SK-N-SH (cell line): ENCODE measurements at regions not wholly inside any gene's neighbourhood (a gene's known extent, or its start where the extent isn't known, plus 50 kb on each side); places are given as distances from the start of the nearest gene placed in this dataset.
A peak's percentile ranks its signal among the peaks of the same experiment; 100 is the strongest.

ENCODE experiments used
- CTCF ChIA-PET: fragments of 300-600, 350-600 bp; formaldehyde crosslinking; extraction: SDS; loops from one replicate; lab custom pipeline; 2021; lab: Yijun Ruan, JAX
- POLR2A ChIA-PET: fragments of 350-600 bp; sonication (Branson Sonifier 250); formaldehyde crosslinking; extraction: SDS; loops from one replicate; lab custom pipeline; 2020; ENCODE audit warnings: antibody characterized with exemption, inconsistent platforms; lab: Yijun Ruan, JAX
- DNase-seq: peaks from one replicate; pipeline ENCODE4 v3.0.0; 2012
- H2AFZ ChIP-seq: fragments of 200-600 bp; sonication (generic); 2 replicates; pipeline ENCODE4 v1.8.1; 2016; ENCODE audit warnings: antibody characterized with exemption, mild to moderate bottlenecking, low read depth
- H3F3A ChIP-seq: fragments of 200-600 bp; sonication (generic); replicated peaks from 2 replicates; pipeline ENCODE3; 2016; ENCODE audit warnings: antibody characterized with exemption, mild to moderate bottlenecking; ENCODE audit not compliant: insufficient read depth
- H3K27ac ChIP-seq, 2 experiments: fragments of 200-500 bp in 1 of 2; fragments of 200-600 bp in 1 of 2; sonication (Bioruptor generic) in 1 of 2; sonication (generic), shearing (Covaris generic) in 1 of 2; 2 replicates each; pipeline versions ENCODE4 v1.5.1 to v1.6.1; 2014 to 2016; ENCODE audit warnings: low read depth in 2 of 2, inconsistent platforms in 1 of 2, low read length in 1 of 2, mild to moderate bottlenecking in 1 of 2, mixed read lengths in 1 of 2
- H3K27me3 ChIP-seq: fragments of 200-600 bp; sonication (generic), shearing (Covaris generic); 2 replicates; pipeline ENCODE4 v1.6.1; 2016; ENCODE audit warnings: mixed run types; ENCODE audit not compliant: insufficient read depth
- H3K36me3 ChIP-seq, 2 experiments: fragments of 200-500 bp in 1 of 2; fragments of 200-600 bp in 1 of 2; sonication (Bioruptor generic) in 1 of 2; sonication (generic) in 1 of 2; replicated peaks in 1 of 2; 2 replicates each; pipeline versions ENCODE3 to v1.5.1; 2014 to 2016; ENCODE audit warnings: low read length in 1 of 2, mild to moderate bottlenecking in 1 of 2; ENCODE audit not compliant: insufficient read depth in 2 of 2, control insufficient read depth in 1 of 2
- H3K4me1 ChIP-seq, 2 experiments: fragments of 200-500 bp in 1 of 2; fragments of 200-600 bp in 1 of 2; sonication (Bioruptor generic) in 1 of 2; sonication (generic), shearing (Covaris generic) in 1 of 2; 2 replicates each; pipeline versions ENCODE4 v1.5.1 to v1.6.1; 2014 to 2016; ENCODE audit warnings: low read depth in 1 of 2, low read length in 1 of 2, mixed run types in 1 of 2; ENCODE audit not compliant: insufficient read depth in 2 of 2, control insufficient read depth in 1 of 2
- H3K4me2 ChIP-seq: fragments of 200-600 bp; sonication (generic), shearing (Covaris generic); 2 replicates; pipeline ENCODE4 v1.6.1; 2017; ENCODE audit warnings: mixed run types
- H3K4me3 ChIP-seq, 2 experiments: fragments of 200-500 bp in 1 of 2; fragments of 200-600 bp in 1 of 2; sonication (Bioruptor generic) in 1 of 2; sonication (generic), shearing (Covaris generic) in 1 of 2; 2 replicates each; pipeline versions ENCODE4 v1.5.1 to v1.8.1; 2014 to 2016; ENCODE audit warnings: low read depth in 2 of 2, inconsistent platforms in 1 of 2, low read length in 1 of 2, mild to moderate bottlenecking in 1 of 2, mixed read lengths in 1 of 2, moderate library complexity in 1 of 2
- H3K79me2 ChIP-seq: fragments of 200-600 bp; sonication (generic); 2 replicates; pipeline ENCODE4 v1.8.1; 2017; ENCODE audit warnings: mild to moderate bottlenecking; ENCODE audit not compliant: insufficient read depth
- H3K9ac ChIP-seq: fragments of 200-600 bp; sonication (generic); 2 replicates; pipeline ENCODE4 v1.6.1; 2017; ENCODE audit warnings: mixed run types
- H3K9me2 ChIP-seq: fragments of 200-600 bp; sonication (generic); 2 replicates; pipeline ENCODE4 v1.6.1; 2017; ENCODE audit warnings: mixed run types
- H3K9me3 ChIP-seq: fragments of 200-600 bp; sonication (generic); 2 replicates; pipeline ENCODE4 v1.6.1; 2017; ENCODE audit warnings: mixed run types, mild to moderate bottlenecking, moderate library complexity
- H4K20me1 ChIP-seq: fragments of 200-600 bp; sonication (generic); 2 replicates; pipeline ENCODE4 v1.6.1; 2017; ENCODE audit warnings: mild to moderate bottlenecking, mixed run types; ENCODE audit not compliant: insufficient read depth
- EP300 ChIP-seq, 2 experiments: IDR thresholded peaks; 2 replicates each; pipeline versions ENCODE4 v1.4.0 to v1.6.1; 2012; ENCODE audit warnings: borderline replicate concordance in 1 of 2, low read depth in 1 of 2, low read length in 1 of 2
- FOXM1 ChIP-seq: IDR thresholded peaks from 2 replicates; pipeline ENCODE4 v1.4.0; 2012; ENCODE audit warnings: low read depth, mild to moderate bottlenecking
- GABPA ChIP-seq: IDR thresholded peaks from 2 replicates; pipeline ENCODE4 v1.4.0; 2012; ENCODE audit warnings: low read depth, mild to moderate bottlenecking
- GATA2 ChIP-seq: sonication (generic); formaldehyde crosslinking; IDR thresholded peaks from 2 replicates; pipeline ENCODE4 v1.5.0; 2020; ENCODE audit warnings: mild to moderate bottlenecking, missing genetic modification reagents
- MEF2A ChIP-seq: IDR thresholded peaks from 2 replicates; pipeline ENCODE4 v1.4.0; 2012; ENCODE audit warnings: low read depth, borderline replicate concordance
- NFIC ChIP-seq: IDR thresholded peaks from 2 replicates; pipeline ENCODE4 v1.4.0; 2012; ENCODE audit warnings: borderline replicate concordance
- TAF1 ChIP-seq: IDR thresholded peaks from 2 replicates; pipeline ENCODE4 v1.6.1; 2012; ENCODE audit warnings: low read depth, mild to moderate bottlenecking, low read length, moderate library complexity, borderline replicate concordance
- TCF12 ChIP-seq: IDR thresholded peaks from 2 replicates; pipeline ENCODE4 v1.4.0; 2012
- TEAD4 ChIP-seq: IDR thresholded peaks from 2 replicates; pipeline ENCODE4 v1.4.0; 2012; ENCODE audit warnings: mild to moderate bottlenecking, borderline replicate concordance; ENCODE audit not compliant: insufficient read depth
- WGBS: methylation state at CpG from one replicate; pipeline ENCODE4 v1.1.6; 2017; ENCODE audit warnings: low lambda C conversion rate; 5-methylcytosine and 5-hydroxymethylcytosine counted together
- TF ChIP-seq, protein P1 (sequence below): fragments of 200-600 bp; sonication (generic); IDR thresholded peaks from 2 replicates; pipeline ENCODE4 v1.6.1; 2017; ENCODE audit warnings: antibody characterized with exemption, mild to moderate bottlenecking, moderate library complexity
- TF ChIP-seq, protein P2 (sequence below): IDR thresholded peaks from 2 replicates; pipeline ENCODE4; 2012
- TF ChIP-seq, protein P3 (sequence below): IDR thresholded peaks from 2 replicates; pipeline ENCODE4 v1.6.1; 2012; ENCODE audit warnings: mild to moderate bottlenecking, low read depth, low read length, moderate library complexity
- TF ChIP-seq, protein P4 (sequence below): IDR thresholded peaks from 2 replicates; pipeline ENCODE4 v1.4.0; 2012; ENCODE audit warnings: low read depth, borderline replicate concordance

DNA sequence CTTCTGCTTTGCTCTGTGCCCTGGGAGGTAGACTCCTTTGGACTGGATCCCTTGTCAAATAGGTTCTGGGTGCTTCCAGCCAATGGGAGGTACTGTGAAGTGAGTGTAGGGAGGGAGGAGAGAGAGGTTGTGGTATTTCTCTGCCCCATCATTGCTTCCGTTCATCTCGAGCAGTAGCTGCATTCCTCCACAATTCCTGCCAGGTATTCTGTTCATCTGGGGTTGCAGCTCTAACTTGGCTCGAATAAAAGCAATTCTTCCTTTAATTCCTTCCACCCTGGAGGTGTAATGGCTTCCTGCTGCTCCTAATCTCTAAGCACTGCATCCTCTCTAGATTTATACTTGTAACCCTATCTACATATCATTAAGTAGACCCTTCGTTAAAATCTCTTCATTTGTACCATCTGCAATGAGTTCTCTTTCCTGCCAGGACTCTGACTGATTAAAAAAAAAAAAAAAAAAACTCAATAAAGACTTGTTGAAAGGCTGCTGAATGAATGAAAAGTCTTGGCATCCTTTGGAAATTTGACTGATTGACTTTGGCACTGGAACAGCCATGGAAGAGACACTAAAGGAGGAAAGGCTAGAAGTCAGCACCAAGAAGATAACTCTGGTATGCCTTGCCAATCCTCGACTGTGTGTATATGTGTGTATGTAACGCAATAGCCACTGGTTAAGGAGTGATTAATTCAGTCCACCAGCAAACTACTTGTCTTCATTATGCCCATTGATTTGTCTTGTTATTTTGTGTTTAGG lies 616.9 kb upstream of the SOX9 start:
- Histone ChIP-seq H3K27me3 (no peaks in the 10 kb centered on the region), H3K9me2 (no peaks in the 10 kb centered on the region), H3K4me3 (no peak overlapping the region), H3K4me1 (peaks cover 4 to 18% of the 10 kb centered on the region in 2 experiments), H3K27ac (peak overlapping the region in 1 of 2 experiments; percentile 21; a peak in 2 of 4 replicates), H2AFZ (no peak overlapping the region), H3K4me2 (no peak overlapping the region), H4K20me1 (no peaks in the 10 kb centered on the region), H3K36me3 (no peaks in the 10 kb centered on the region), H3K79me2 (no peaks in the 10 kb centered on the region), H3K9ac (no peak overlapping the region), H3F3A (peaks cover 31% of the 10 kb centered on the region), H3K9me3 (no peaks in the 10 kb centered on the region)
- WGBS = 87% methylated on average over 6 of the region's 6 CpGs
- no peak for DNase-seq
- ChIA-PET CTCF (interaction anchor here (1.6 kb wide), 1 partner anchor 31 kb away, joined by 7 read pairs; no protein-coding TSS in a partner anchor), POLR2A (no interaction called here)
- peak; percentile 55; the same call in 1 of the 2 replicates for TF ChIP-seq NFIC
- TF ChIP-seq, protein P1, sequence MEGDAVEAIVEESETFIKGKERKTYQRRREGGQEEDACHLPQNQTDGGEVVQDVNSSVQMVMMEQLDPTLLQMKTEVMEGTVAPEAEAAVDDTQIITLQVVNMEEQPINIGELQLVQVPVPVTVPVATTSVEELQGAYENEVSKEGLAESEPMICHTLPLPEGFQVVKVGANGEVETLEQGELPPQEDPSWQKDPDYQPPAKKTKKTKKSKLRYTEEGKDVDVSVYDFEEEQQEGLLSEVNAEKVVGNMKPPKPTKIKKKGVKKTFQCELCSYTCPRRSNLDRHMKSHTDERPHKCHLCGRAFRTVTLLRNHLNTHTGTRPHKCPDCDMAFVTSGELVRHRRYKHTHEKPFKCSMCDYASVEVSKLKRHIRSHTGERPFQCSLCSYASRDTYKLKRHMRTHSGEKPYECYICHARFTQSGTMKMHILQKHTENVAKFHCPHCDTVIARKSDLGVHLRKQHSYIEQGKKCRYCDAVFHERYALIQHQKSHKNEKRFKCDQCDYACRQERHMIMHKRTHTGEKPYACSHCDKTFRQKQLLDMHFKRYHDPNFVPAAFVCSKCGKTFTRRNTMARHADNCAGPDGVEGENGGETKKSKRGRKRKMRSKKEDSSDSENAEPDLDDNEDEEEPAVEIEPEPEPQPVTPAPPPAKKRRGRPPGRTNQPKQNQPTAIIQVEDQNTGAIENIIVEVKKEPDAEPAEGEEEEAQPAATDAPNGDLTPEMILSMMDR = no peak
- TF ChIP-seq, protein P2, sequence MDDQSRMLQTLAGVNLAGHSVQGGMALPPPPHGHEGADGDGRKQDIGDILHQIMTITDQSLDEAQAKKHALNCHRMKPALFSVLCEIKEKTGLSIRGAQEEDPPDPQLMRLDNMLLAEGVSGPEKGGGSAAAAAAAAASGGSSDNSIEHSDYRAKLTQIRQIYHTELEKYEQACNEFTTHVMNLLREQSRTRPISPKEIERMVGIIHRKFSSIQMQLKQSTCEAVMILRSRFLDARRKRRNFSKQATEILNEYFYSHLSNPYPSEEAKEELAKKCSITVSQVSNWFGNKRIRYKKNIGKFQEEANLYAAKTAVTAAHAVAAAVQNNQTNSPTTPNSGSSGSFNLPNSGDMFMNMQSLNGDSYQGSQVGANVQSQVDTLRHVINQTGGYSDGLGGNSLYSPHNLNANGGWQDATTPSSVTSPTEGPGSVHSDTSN = peak; percentile 68
- TF ChIP-seq, protein P3, sequence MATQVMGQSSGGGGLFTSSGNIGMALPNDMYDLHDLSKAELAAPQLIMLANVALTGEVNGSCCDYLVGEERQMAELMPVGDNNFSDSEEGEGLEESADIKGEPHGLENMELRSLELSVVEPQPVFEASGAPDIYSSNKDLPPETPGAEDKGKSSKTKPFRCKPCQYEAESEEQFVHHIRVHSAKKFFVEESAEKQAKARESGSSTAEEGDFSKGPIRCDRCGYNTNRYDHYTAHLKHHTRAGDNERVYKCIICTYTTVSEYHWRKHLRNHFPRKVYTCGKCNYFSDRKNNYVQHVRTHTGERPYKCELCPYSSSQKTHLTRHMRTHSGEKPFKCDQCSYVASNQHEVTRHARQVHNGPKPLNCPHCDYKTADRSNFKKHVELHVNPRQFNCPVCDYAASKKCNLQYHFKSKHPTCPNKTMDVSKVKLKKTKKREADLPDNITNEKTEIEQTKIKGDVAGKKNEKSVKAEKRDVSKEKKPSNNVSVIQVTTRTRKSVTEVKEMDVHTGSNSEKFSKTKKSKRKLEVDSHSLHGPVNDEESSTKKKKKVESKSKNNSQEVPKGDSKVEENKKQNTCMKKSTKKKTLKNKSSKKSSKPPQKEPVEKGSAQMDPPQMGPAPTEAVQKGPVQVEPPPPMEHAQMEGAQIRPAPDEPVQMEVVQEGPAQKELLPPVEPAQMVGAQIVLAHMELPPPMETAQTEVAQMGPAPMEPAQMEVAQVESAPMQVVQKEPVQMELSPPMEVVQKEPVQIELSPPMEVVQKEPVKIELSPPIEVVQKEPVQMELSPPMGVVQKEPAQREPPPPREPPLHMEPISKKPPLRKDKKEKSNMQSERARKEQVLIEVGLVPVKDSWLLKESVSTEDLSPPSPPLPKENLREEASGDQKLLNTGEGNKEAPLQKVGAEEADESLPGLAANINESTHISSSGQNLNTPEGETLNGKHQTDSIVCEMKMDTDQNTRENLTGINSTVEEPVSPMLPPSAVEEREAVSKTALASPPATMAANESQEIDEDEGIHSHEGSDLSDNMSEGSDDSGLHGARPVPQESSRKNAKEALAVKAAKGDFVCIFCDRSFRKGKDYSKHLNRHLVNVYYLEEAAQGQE = no peak
- no peak for TF ChIP-seq GATA2
- TF ChIP-seq GABPA = no peak
- TF ChIP-seq TCF12 = 0 out of 2 replicates have a peak, but pooled peaks have one; percentile 16

DNA sequence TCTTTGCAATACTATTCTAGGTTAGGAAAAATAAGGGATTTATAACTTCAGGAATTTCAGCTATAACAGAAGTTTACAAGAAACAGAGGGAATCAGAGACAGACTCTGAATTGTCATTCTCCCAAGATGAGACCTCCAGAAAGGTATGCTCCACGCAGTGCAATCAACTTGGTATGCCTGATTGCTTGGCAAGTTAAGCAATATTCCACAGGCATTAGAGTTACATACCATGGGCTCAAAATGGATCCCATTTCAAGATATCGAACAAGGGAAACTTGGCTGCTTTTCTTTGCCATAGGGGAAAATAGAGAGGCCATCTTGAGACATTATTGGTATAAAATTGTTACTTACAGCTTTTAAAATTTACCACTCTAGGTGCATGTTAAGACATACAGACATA lies 615.6 kb upstream of the SOX9 start:
- H3K4me1 ChIP-seq = peaks cover 4 to 18% of the 10 kb centered on the region in 2 experiments
- DNase-seq = no peak
- H3K36me3 ChIP-seq = no peaks in the 10 kb centered on the region
- H3K4me2 ChIP-seq = no peak overlapping the region
- H3K9ac ChIP-seq = no peak overlapping the region
- H3F3A ChIP-seq = peaks cover 31% of the 10 kb centered on the region
- no peaks in the 10 kb centered on the region for H3K9me3 ChIP-seq
- H4K20me1 ChIP-seq = no peaks in the 10 kb centered on the region
- no peaks in the 10 kb centered on the region for H3K9me2 ChIP-seq
- POLR2A ChIA-PET = no interaction called here
- H3K27ac ChIP-seq = peak overlapping the region; percentile 25 to 42; a peak in 3 of 4 replicates
- H3K27me3 ChIP-seq = no peaks in the 10 kb centered on the region
- H2AFZ ChIP-seq = peak overlapping the region; percentile 51; the same call in 1 of the 2 replicates
- H3K79me2 ChIP-seq = no peaks in the 10 kb centered on the region
- 31% methylated on average over 2 of the region's 2 CpGs for WGBS
- no peak overlapping the region for H3K4me3 ChIP-seq
- CTCF ChIA-PET = interaction anchor here (0.9 kb wide), 2 partner anchors 32 to 1054 kb away, joined by 3 to 4 read pairs; no protein-coding TSS in a partner anchor
- peak in 1 of 2 experiments; percentile 92; a peak in 2 of 4 replicates for TF ChIP-seq EP300 (IDR thresholded peaks at IDR 0.05; ENCODE audit: borderline replicate concordance in 1 of 2, low read depth in 1 of 2, low read length in 1 of 2)
- TF ChIP-seq MEF2A = 0 out of 2 replicates have a peak, but pooled peaks have one; percentile 28
- TF ChIP-seq FOXM1 = peak; percentile 41; the same call in 1 of the 2 replicates
- TF ChIP-seq TAF1 = no peak
- TF ChIP-seq, protein P4, sequence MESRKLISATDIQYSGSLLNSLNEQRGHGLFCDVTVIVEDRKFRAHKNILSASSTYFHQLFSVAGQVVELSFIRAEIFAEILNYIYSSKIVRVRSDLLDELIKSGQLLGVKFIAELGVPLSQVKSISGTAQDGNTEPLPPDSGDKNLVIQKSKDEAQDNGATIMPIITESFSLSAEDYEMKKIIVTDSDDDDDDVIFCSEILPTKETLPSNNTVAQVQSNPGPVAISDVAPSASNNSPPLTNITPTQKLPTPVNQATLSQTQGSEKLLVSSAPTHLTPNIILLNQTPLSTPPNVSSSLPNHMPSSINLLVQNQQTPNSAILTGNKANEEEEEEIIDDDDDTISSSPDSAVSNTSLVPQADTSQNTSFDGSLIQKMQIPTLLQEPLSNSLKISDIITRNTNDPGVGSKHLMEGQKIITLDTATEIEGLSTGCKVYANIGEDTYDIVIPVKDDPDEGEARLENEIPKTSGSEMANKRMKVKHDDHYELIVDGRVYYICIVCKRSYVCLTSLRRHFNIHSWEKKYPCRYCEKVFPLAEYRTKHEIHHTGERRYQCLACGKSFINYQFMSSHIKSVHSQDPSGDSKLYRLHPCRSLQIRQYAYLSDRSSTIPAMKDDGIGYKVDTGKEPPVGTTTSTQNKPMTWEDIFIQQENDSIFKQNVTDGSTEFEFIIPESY = no peak
- TF ChIP-seq TEAD4 = peak; percentile 89
